ENCODE measurements at regions not wholly inside any gene's neighbourhood (a gene's known extent, or its start where the extent isn't known, plus 50 kb on each side); places are given as distances from the start of the nearest gene placed in this dataset.

DNA sequence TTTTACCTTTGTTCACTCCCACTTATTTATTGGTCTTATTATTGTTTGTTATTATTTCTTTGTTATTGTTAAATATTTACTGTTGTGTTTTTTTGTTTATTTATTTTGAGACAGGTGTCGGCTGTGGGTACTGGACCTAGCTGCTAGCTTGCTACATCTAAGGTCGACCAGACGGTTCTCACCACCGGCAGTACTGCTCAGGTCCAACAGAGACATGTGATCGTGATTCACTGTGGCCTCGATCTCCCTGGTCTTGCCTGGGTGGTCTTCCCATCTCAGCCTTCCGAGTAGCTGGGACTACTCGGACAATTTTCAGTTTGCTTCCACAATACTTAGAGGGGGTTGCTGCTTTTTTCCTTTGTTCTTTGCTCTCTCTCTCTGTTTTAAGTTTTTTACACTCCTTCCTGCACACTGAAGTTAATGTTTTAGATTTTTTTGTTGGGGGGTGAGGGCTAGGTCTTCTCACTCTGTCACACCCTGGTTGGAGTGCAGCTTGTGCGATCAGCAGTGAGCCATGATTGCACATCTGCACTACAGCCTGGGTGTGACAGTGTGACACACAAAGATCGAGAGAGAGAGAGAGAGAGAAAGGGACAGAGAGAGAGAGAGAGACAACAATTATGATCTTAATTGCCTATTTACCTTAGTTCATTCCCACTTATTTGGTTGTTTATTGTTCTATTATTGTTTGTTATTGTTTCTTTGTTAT, 1432.4 kb downstream of the UQCRFS1 start:
- TF ChIP-seq, protein P1, sequence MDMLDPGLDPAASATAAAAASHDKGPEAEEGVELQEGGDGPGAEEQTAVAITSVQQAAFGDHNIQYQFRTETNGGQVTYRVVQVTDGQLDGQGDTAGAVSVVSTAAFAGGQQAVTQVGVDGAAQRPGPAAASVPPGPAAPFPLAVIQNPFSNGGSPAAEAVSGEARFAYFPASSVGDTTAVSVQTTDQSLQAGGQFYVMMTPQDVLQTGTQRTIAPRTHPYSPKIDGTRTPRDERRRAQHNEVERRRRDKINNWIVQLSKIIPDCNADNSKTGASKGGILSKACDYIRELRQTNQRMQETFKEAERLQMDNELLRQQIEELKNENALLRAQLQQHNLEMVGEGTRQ (IDR thresholded peaks at IDR 0.05), result no peak
- TF ChIP-seq EHMT2 (IDR thresholded peaks at IDR 0.05; ENCODE audit: low read depth) (no peak), SMC3 (IDR thresholded peaks at IDR 0.05) (no peak), POLR2A (IDR thresholded peaks at IDR 0.05; ENCODE audit: low read length) (no peak), EP300 (IDR thresholded peaks at IDR 0.05) (no peak), MAFK (IDR thresholded peaks at IDR 0.05; ENCODE audit: partially characterized antibody) (no peak), RAD21 (conservative IDR thresholded peaks at IDR 0.05 in 1 of 2, IDR thresholded peaks at IDR 0.05 in 1 of 2) (no peak), RNF2 (IDR thresholded peaks at IDR 0.05; ENCODE audit: borderline replicate concordance, low read depth) (no peak), ESRRA (IDR thresholded peaks at IDR 0.05; ENCODE audit: borderline replicate concordance, low read length) (no peak)
- TF ChIP-seq, protein P2, sequence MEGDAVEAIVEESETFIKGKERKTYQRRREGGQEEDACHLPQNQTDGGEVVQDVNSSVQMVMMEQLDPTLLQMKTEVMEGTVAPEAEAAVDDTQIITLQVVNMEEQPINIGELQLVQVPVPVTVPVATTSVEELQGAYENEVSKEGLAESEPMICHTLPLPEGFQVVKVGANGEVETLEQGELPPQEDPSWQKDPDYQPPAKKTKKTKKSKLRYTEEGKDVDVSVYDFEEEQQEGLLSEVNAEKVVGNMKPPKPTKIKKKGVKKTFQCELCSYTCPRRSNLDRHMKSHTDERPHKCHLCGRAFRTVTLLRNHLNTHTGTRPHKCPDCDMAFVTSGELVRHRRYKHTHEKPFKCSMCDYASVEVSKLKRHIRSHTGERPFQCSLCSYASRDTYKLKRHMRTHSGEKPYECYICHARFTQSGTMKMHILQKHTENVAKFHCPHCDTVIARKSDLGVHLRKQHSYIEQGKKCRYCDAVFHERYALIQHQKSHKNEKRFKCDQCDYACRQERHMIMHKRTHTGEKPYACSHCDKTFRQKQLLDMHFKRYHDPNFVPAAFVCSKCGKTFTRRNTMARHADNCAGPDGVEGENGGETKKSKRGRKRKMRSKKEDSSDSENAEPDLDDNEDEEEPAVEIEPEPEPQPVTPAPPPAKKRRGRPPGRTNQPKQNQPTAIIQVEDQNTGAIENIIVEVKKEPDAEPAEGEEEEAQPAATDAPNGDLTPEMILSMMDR (IDR thresholded peaks at IDR 0.05), result no peak
- TF ChIP-seq, protein P3, sequence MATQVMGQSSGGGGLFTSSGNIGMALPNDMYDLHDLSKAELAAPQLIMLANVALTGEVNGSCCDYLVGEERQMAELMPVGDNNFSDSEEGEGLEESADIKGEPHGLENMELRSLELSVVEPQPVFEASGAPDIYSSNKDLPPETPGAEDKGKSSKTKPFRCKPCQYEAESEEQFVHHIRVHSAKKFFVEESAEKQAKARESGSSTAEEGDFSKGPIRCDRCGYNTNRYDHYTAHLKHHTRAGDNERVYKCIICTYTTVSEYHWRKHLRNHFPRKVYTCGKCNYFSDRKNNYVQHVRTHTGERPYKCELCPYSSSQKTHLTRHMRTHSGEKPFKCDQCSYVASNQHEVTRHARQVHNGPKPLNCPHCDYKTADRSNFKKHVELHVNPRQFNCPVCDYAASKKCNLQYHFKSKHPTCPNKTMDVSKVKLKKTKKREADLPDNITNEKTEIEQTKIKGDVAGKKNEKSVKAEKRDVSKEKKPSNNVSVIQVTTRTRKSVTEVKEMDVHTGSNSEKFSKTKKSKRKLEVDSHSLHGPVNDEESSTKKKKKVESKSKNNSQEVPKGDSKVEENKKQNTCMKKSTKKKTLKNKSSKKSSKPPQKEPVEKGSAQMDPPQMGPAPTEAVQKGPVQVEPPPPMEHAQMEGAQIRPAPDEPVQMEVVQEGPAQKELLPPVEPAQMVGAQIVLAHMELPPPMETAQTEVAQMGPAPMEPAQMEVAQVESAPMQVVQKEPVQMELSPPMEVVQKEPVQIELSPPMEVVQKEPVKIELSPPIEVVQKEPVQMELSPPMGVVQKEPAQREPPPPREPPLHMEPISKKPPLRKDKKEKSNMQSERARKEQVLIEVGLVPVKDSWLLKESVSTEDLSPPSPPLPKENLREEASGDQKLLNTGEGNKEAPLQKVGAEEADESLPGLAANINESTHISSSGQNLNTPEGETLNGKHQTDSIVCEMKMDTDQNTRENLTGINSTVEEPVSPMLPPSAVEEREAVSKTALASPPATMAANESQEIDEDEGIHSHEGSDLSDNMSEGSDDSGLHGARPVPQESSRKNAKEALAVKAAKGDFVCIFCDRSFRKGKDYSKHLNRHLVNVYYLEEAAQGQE (IDR thresholded peaks at IDR 0.05), result no peak
- TF ChIP-seq, protein P4, sequence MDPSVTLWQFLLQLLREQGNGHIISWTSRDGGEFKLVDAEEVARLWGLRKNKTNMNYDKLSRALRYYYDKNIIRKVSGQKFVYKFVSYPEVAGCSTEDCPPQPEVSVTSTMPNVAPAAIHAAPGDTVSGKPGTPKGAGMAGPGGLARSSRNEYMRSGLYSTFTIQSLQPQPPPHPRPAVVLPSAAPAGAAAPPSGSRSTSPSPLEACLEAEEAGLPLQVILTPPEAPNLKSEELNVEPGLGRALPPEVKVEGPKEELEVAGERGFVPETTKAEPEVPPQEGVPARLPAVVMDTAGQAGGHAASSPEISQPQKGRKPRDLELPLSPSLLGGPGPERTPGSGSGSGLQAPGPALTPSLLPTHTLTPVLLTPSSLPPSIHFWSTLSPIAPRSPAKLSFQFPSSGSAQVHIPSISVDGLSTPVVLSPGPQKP (IDR thresholded peaks at IDR 0.05; ENCODE audit: low read depth, low read length), result no peak

Data from A549 (cell line).